MM.1S (cell line): ENCODE measurements at regions not wholly inside any gene's neighbourhood (a gene's known extent, or its start where the extent isn't known, plus 50 kb on each side); places are given as distances from the start of the nearest gene placed in this dataset.

Experiments used
- DNase-seq: peaks from one replicate; pipeline ENCODE4 v3.0.0-alpha.2; 2015
- H2AFZ ChIP-seq: fragments of 300-600 bp; sonication (generic); 2 replicates; pipeline ENCODE4 v1.6.0; 2016; ENCODE audit warnings: antibody characterized with exemption, low read length
- H3F3A ChIP-seq: fragments of 300-600 bp; sonication (generic); 2 replicates; pipeline ENCODE4 v1.6.1; 2016; ENCODE audit warnings: mild to moderate bottlenecking, antibody characterized with exemption, low read length, moderate library complexity, mixed read lengths; ENCODE audit not compliant: insufficient read depth
- H3K27ac ChIP-seq: fragments of 300-600 bp; sonication (generic); 2 replicates; pipeline ENCODE4 v1.5.1; 2016; ENCODE audit warnings: mild to moderate bottlenecking, low read length
- H3K27me3 ChIP-seq: fragments of 300-600 bp; sonication (generic); replicated peaks from 2 replicates; pipeline ENCODE4 v1.6.0; 2016; ENCODE audit warnings: low read length; ENCODE audit not compliant: insufficient read depth
- H3K36me3 ChIP-seq: fragments of 300-600 bp; sonication (generic); replicated peaks from 2 replicates; pipeline ENCODE4 v1.6.1; 2016; ENCODE audit warnings: mild to moderate bottlenecking, low read length, mixed read lengths; ENCODE audit not compliant: insufficient read depth
- H3K4me1 ChIP-seq: fragments of 300-600 bp; sonication (generic); 2 replicates; pipeline ENCODE4 v1.6.1; 2016; ENCODE audit warnings: low read length, mixed read lengths
- H3K4me2 ChIP-seq: fragments of 300-600 bp; sonication (generic); 2 replicates; pipeline ENCODE4 v1.6.0; 2016; ENCODE audit warnings: low read depth, low read length
- H3K4me3 ChIP-seq: fragments of 300-600 bp; sonication (generic); 2 replicates; pipeline ENCODE4 v1.5.1; 2016; ENCODE audit warnings: low read length, mixed read lengths
- H3K79me2 ChIP-seq: fragments of 300-600 bp; sonication (generic); 2 replicates; pipeline ENCODE4 v1.6.1; 2016; ENCODE audit warnings: mixed run types, low read length, mixed read lengths
- H3K9ac ChIP-seq: fragments of 300-600 bp; sonication (generic); 2 replicates; pipeline ENCODE4 v1.6.1; 2016; ENCODE audit warnings: low read length, mixed read lengths
- H3K9me2 ChIP-seq: fragments of 300-600 bp; sonication (generic); replicated peaks from 2 replicates; pipeline ENCODE4 v1.6.1; 2016; ENCODE audit warnings: mild to moderate bottlenecking, low read length, mixed read lengths; ENCODE audit not compliant: insufficient read depth
- H3K9me3 ChIP-seq: fragments of 300-600 bp; sonication (generic); replicated peaks from 2 replicates; pipeline ENCODE4 v1.6.1; 2016; ENCODE audit warnings: mild to moderate bottlenecking, low read length, mixed read lengths; ENCODE audit not compliant: insufficient read depth
- H4K20me1 ChIP-seq: fragments of 300-600 bp; sonication (generic); 2 replicates; pipeline ENCODE4 v1.6.1; 2016; ENCODE audit warnings: mild to moderate bottlenecking, low read length, moderate library complexity, mixed read lengths; ENCODE audit not compliant: insufficient read depth
- EZH2 ChIP-seq: fragments of 300-600 bp; sonication (generic); optimal IDR thresholded peaks from 2 replicates; pipeline ENCODE3; 2017; ENCODE audit warnings: low read depth, mild to moderate bottlenecking, antibody characterized with exemption, low read length, mixed read lengths
- EZH2phosphoT487 ChIP-seq: fragments of 300-600 bp; sonication (generic); IDR thresholded peaks from 2 replicates; pipeline ENCODE4 v1.6.1; 2018; ENCODE audit warnings: antibody characterized with exemption, low read length
- TF ChIP-seq, protein P1 (sequence below): fragments of 300-600 bp; sonication (generic); IDR thresholded peaks from 2 replicates; pipeline ENCODE4 v1.5.1; 2016; ENCODE audit warnings: antibody characterized with exemption, low read length, mixed read lengths

DNA sequence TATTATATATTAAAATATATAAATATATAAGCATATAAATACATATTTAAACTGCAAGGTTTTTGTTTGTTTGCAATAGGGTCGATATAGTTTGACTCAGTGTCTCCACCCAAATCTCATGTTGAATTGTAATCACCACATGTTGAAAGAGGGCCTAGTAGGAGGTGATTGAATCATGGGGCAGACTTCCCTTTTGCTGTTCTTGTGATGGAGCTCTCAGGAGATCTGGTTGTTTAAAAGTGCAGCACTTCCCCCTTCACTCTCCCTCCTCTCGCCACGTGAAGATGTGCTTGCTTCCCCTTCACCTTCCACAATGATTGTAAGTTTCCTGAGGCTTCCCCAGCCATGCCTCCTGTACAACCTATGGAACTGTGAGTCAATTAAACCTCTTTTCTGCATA lies 2137.3 kb upstream of the CELF4 start:
- H3K4me2 ChIP-seq, result no peak overlapping the region
- no peak overlapping the region for H3K4me3 ChIP-seq
- no peak overlapping the region for H2AFZ ChIP-seq
- H3K27ac ChIP-seq, result no peak overlapping the region
- H3K9ac ChIP-seq, result no peak overlapping the region
- no peaks in the 10 kb centered on the region for H3K9me3 ChIP-seq
- H3K79me2 ChIP-seq, result no peaks in the 10 kb centered on the region
- TF ChIP-seq EZH2phosphoT487 (no peak), EZH2 (no peak)
- TF ChIP-seq, protein P1, sequence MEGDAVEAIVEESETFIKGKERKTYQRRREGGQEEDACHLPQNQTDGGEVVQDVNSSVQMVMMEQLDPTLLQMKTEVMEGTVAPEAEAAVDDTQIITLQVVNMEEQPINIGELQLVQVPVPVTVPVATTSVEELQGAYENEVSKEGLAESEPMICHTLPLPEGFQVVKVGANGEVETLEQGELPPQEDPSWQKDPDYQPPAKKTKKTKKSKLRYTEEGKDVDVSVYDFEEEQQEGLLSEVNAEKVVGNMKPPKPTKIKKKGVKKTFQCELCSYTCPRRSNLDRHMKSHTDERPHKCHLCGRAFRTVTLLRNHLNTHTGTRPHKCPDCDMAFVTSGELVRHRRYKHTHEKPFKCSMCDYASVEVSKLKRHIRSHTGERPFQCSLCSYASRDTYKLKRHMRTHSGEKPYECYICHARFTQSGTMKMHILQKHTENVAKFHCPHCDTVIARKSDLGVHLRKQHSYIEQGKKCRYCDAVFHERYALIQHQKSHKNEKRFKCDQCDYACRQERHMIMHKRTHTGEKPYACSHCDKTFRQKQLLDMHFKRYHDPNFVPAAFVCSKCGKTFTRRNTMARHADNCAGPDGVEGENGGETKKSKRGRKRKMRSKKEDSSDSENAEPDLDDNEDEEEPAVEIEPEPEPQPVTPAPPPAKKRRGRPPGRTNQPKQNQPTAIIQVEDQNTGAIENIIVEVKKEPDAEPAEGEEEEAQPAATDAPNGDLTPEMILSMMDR, result no peak
- no peaks in the 10 kb centered on the region for H3K4me1 ChIP-seq
- no peak for DNase-seq
- no peaks in the 10 kb centered on the region for H3K27me3 ChIP-seq
- no peaks in the 10 kb centered on the region for H3F3A ChIP-seq
- no peaks in the 10 kb centered on the region for H4K20me1 ChIP-seq
- no peaks in the 10 kb centered on the region for H3K9me2 ChIP-seq
- H3K36me3 ChIP-seq, result no peaks in the 10 kb centered on the region

DNA sequence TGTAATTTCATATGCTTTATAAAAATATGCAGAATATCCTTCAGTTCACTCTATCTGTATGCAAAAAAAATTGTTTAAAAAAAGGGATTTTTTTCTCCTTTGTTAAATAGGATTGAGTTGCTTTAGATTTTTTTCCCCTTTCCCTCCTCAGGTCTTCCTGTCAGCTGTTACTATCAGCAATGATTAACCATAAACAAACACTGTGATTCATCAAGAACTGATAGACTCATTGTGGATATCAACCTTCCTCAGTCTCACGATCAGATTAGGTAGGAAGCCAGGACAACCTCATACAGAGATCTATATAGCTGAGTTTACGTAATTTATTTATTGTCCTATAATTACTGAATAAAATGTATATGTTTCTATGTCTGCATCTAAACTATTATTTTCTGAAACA lies 2136.2 kb upstream of the CELF4 start:
- DNase-seq, result no peak
- no peaks in the 10 kb centered on the region for H3K27me3 ChIP-seq
- TF ChIP-seq EZH2, result no peak
- TF ChIP-seq EZH2phosphoT487, result no peak
- TF ChIP-seq, protein P1, result no peak
- H3K9ac ChIP-seq, result no peak overlapping the region
- H3K27ac ChIP-seq, result no peak overlapping the region
- no peaks in the 10 kb centered on the region for H3F3A ChIP-seq
- H2AFZ ChIP-seq, result no peak overlapping the region
- no peaks in the 10 kb centered on the region for H3K36me3 ChIP-seq
- no peaks in the 10 kb centered on the region for H3K4me1 ChIP-seq
- H3K9me2 ChIP-seq, result no peaks in the 10 kb centered on the region
- no peaks in the 10 kb centered on the region for H3K79me2 ChIP-seq
- no peaks in the 10 kb centered on the region for H3K9me3 ChIP-seq
- H3K4me2 ChIP-seq, result no peak overlapping the region
- H4K20me1 ChIP-seq, result no peaks in the 10 kb centered on the region
- no peak overlapping the region for H3K4me3 ChIP-seq

DNA sequence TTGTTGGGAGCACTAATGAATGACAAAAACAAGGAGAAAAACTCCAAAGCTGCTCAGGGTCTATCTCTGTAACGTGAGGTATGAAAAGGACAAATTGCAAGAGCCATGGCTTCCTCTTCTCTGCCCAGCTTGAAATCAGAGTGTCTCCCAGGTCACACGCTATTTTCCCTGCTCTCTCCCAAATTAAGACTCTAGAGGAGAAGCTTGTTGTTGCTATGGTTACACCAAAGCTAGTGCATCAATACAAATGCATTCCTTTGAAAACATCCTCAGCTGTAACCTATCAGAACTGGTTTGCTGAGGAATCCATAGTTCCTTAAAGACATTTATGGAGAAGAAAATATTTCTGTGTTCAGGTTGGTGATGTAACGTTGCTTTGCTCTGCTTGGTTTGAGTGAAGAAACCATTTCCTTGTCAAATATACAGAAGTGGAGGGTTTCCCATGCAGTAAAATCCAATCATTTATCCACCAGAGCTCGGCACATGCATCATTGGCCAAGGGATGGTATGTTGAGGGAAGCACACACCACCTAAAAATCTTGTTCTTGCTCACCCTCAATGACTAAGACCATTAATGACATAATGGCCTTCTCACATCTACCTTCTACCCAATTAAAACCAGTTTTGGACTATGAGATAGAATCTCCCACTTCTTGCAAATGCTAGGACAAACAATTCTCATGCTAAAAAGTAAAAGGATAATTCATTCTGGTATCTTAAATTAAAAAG lies 2135.6 kb upstream of the CELF4 start:
- Histone ChIP-seq H3K9me3 (no peaks in the 10 kb centered on the region), H3K4me1 (no peaks in the 10 kb centered on the region), H3F3A (no peaks in the 10 kb centered on the region), H3K9me2 (no peaks in the 10 kb centered on the region), H3K27me3 (no peaks in the 10 kb centered on the region), H3K36me3 (no peaks in the 10 kb centered on the region), H3K79me2 (no peaks in the 10 kb centered on the region), H3K4me2 (no peak overlapping the region), H4K20me1 (no peaks in the 10 kb centered on the region), H3K27ac (no peak overlapping the region), H3K9ac (no peak overlapping the region), H2AFZ (no peak overlapping the region), H3K4me3 (no peak overlapping the region)
- TF ChIP-seq EZH2 (no peak), EZH2phosphoT487 (no peak)
- TF ChIP-seq, protein P1, result no peak
- no peak for DNase-seq
